HEK293T (cell line): ENCODE measurements at regions not wholly inside any gene's neighbourhood (a gene's known extent, or its start where the extent isn't known, plus 50 kb on each side); places are given as distances from the start of the nearest gene placed in this dataset.

Source experiments
- CTCF ChIA-PET: fragments of 350-600 bp; formaldehyde crosslinking; extraction: SDS; loops from one replicate; lab custom pipeline; 2021; ENCODE audit warnings: antibody characterized with exemption, inconsistent platforms; lab: Yijun Ruan, JAX
- POLR2A ChIA-PET: fragments of 350-600 bp; formaldehyde crosslinking; extraction: SDS; loops from one replicate; lab custom pipeline; 2020; ENCODE audit warnings: antibody characterized with exemption, inconsistent platforms; lab: Yijun Ruan, JAX
- DNase-seq: peaks from one replicate; pipeline ENCODE4 v3.0.0; 2012; ENCODE audit warnings: mixed read lengths; ENCODE audit errors: extremely low spot score
- ARNT ChIP-seq: fragments of 450-650 bp; IDR thresholded peaks from 2 replicates; pipeline ENCODE4 v1.6.1; 2017; ENCODE audit warnings: mild to moderate bottlenecking
- BHLHE40 ChIP-seq: fragments of 450-650 bp; IDR thresholded peaks from 2 replicates; pipeline ENCODE4 v1.6.1; 2016; ENCODE audit warnings: mild to moderate bottlenecking, moderate library complexity, borderline replicate concordance
- CTBP1 ChIP-seq: fragments of 450-650 bp; IDR thresholded peaks from 2 replicates; pipeline ENCODE4 v1.6.1; 2016; ENCODE audit warnings: borderline replicate concordance
- ELF4 ChIP-seq: fragments of 450-650 bp; IDR thresholded peaks from 2 replicates; pipeline ENCODE4 v1.6.1; 2017; ENCODE audit warnings: antibody characterized with exemption
- FOXA1 ChIP-seq: fragments of 450-650 bp; IDR thresholded peaks from 2 replicates; pipeline ENCODE4 v1.6.1; 2016; ENCODE audit warnings: mild to moderate bottlenecking
- FOXK2 ChIP-seq: fragments of 450-650 bp; IDR thresholded peaks from 2 replicates; pipeline ENCODE4 v1.6.1; 2016; ENCODE audit warnings: mild to moderate bottlenecking
- FOXM1 ChIP-seq: fragments of 450-650 bp; IDR thresholded peaks from 2 replicates; pipeline ENCODE4 v1.6.1; 2017; ENCODE audit warnings: mild to moderate bottlenecking, borderline replicate concordance
- HDGF ChIP-seq: fragments of 450-650 bp; IDR thresholded peaks from 2 replicates; pipeline ENCODE4 v1.6.1; 2017; ENCODE audit warnings: antibody characterized with exemption, borderline replicate concordance
- L3MBTL2 ChIP-seq: fragments of 450-650 bp; conservative IDR thresholded peaks from 2 replicates; pipeline ENCODE4 v1.6.1; 2016; ENCODE audit warnings: mild to moderate bottlenecking
- LEF1 ChIP-seq: fragments of 450-650 bp; IDR thresholded peaks from 2 replicates; pipeline ENCODE4 v1.6.1; 2017; ENCODE audit warnings: mild to moderate bottlenecking, borderline replicate concordance
- NFRKB ChIP-seq: fragments of 450-650 bp; IDR thresholded peaks from 2 replicates; pipeline ENCODE4 v1.6.1; 2016; ENCODE audit warnings: mild to moderate bottlenecking, moderate library complexity
- PKNOX1 ChIP-seq: fragments of 450-650 bp; IDR thresholded peaks from 2 replicates; pipeline ENCODE4 v1.6.1; 2016
- SP1 ChIP-seq: fragments of 450-650 bp; IDR thresholded peaks from 2 replicates; pipeline ENCODE4 v1.6.1; 2017
- SUZ12 ChIP-seq: fragments of 450-650 bp; IDR thresholded peaks from 2 replicates; pipeline ENCODE4 v1.6.1; 2016; ENCODE audit warnings: mild to moderate bottlenecking
- TARDBP ChIP-seq: fragments of 450-650 bp; IDR thresholded peaks from 2 replicates; pipeline ENCODE4 v1.6.1; 2016
- ZNF384 ChIP-seq: fragments of 450-650 bp; IDR thresholded peaks from 2 replicates; pipeline ENCODE4 v1.6.1; 2016

DNA sequence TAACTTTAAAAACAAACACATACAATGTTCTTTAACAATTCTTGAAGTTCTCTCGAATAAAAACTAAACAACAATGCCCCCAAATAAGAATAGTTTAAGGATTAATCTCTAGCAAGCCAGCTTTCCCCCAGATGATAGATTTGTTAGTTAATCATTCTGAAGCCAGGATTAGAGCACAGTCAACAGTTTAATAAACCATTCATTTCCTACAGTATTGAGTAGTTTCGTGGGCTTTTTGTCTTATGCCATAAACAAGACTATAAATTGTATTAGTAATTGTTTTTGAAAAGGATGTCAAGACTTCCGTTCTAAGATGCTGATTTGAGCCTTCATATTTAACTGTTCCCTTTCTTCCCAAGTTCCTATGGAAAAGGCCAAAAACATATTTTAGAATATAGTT is 136.6 kb downstream of the PIK3R1 start:
- ChIA-PET POLR2A (no interaction called here), CTCF (no interaction called here)
- TF ChIP-seq TARDBP = no peak
- TF ChIP-seq L3MBTL2 = no peak
- TF ChIP-seq SUZ12 = no peak
- no peak for TF ChIP-seq ZNF384
- no peak for TF ChIP-seq ARNT
- TF ChIP-seq NFRKB = no peak
- TF ChIP-seq LEF1 = no peak
- no peak for TF ChIP-seq CTBP1
- no peak for TF ChIP-seq FOXA1
- TF ChIP-seq ELF4 = no peak
- TF ChIP-seq FOXK2 = no peak
- no peak for TF ChIP-seq PKNOX1
- TF ChIP-seq BHLHE40 = no peak
- no peak for TF ChIP-seq HDGF
- no peak for TF ChIP-seq SP1
- TF ChIP-seq FOXM1 = no peak
- DNase-seq = no peak

- DNase-seq = no peak
- POLR2A ChIA-PET = no interaction called here
- TF ChIP-seq LEF1 (no peak), SUZ12 (no peak), BHLHE40 (no peak), ZNF384 (no peak), FOXM1 (no peak), PKNOX1 (no peak), ARNT (no peak), CTBP1 (no peak), FOXK2 (no peak), HDGF (no peak), TARDBP (no peak), SP1 (no peak), L3MBTL2 (no peak), NFRKB (no peak), ELF4 (no peak), FOXA1 (no peak)
- CTCF ChIA-PET = no interaction called here
Measured at GRCh38 chr5:68353605-68354004, 138.0 kb downstream of the PIK3R1 start.

DNA sequence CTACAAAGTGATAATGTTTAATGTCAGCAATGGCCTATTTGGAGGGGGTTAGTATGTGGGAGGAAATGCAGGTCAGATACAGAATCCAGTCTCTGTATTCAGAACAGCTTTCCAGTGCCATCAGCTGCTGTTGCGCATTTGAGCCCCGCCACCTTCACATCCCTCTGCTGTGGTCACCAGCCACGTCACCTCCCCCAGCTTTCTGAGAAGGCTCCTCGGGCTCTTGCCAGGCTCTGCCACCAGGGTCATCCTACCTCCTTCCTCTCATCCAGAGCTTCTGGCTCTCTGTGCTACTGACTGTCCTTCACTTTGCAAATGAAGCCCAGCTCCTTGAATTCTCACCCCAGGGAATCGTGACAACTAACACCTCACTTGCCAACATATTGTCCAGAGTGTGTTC is 138.8 kb downstream of the PIK3R1 start:
- ChIA-PET CTCF (no interaction called here), POLR2A (no interaction called here)
- no peak for DNase-seq
- TF ChIP-seq BHLHE40 (no peak), SP1 (no peak), CTBP1 (no peak), PKNOX1 (no peak), ZNF384 (no peak), ARNT (no peak), FOXM1 (no peak), NFRKB (no peak), ELF4 (no peak), TARDBP (no peak), FOXA1 (no peak), SUZ12 (no peak), LEF1 (no peak), HDGF (no peak), FOXK2 (no peak), L3MBTL2 (no peak)

GRCh38 chr5:68356216-68356615 is 140.7 kb downstream of the PIK3R1 start:
- no peak for TF ChIP-seq CTBP1
- no peak for TF ChIP-seq NFRKB
- TF ChIP-seq ELF4 = no peak
- no peak for TF ChIP-seq PKNOX1
- no peak for TF ChIP-seq FOXM1
- no peak for TF ChIP-seq LEF1
- no peak for TF ChIP-seq SUZ12
- TF ChIP-seq ARNT = no peak
- DNase-seq = no peak
- ChIA-PET CTCF (no interaction called here), POLR2A (no interaction called here)

DNA sequence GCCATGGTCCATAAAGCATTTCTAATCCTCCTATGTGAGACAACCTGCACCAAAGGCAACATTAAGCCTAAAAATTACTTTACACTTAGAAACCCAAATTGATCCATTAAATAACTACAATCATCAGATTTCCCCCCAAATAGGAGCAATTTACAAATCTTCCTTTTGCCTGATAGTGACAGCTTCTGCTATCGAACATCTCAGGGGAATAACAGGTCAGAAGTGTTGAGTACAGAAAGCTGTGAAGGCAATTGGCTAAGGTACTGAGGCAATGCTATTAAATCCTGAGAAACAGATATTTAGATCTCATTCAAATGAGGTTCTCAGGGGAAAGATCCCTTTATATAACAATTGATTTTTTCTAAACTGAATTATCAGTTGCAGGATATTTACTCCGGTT is 141.1 kb downstream of the PIK3R1 start:
- POLR2A ChIA-PET = no interaction called here
- CTCF ChIA-PET = no interaction called here
- no peak for TF ChIP-seq PKNOX1
- no peak for TF ChIP-seq TARDBP
- no peak for TF ChIP-seq CTBP1
- TF ChIP-seq LEF1 = no peak
- no peak for TF ChIP-seq ZNF384
- no peak for TF ChIP-seq FOXA1
- TF ChIP-seq ARNT = no peak
- no peak for TF ChIP-seq SP1
- TF ChIP-seq FOXM1 = no peak
- no peak for DNase-seq
